Stimulated activated CD4-positive, alpha-beta T cell treated with anti-CD3 and anti-CD28 coated beads, Interleukin-2, amount 100 ng/mL, for 48 hours (primary cell): ENCODE measurements at regions not wholly inside any gene's neighbourhood (a gene's known extent, or its start where the extent isn't known, plus 50 kb on each side); places are given as distances from the start of the nearest gene placed in this dataset.

Experiments used
- DNase-seq, 2 donors: peaks; one replicate each; pipeline ENCODE4 v3.0.0-alpha.2; 2020

GRCh38 chr22:47582067-47582466 is 819.6 kb downstream of the TBC1D22A start:
- DNase-seq: no peak

- no peak for DNase-seq
Observed at GRCh38 chr22:47580121-47580520, 817.7 kb downstream of the TBC1D22A start.

GRCh38 chr22:47576908-47577307 is 814.5 kb downstream of the TBC1D22A start:
- no peak for DNase-seq

- no peak for DNase-seq
Observed at GRCh38 chr22:47575291-47575690, 812.8 kb downstream of the TBC1D22A start.

GRCh38 chr22:47574556-47574955 is 812.1 kb downstream of the TBC1D22A start:
- DNase-seq: no peak

GRCh38 chr22:47573141-47573540 is 810.7 kb downstream of the TBC1D22A start:
- DNase-seq: no peak

GRCh38 chr22:47572443-47572842 is 810.0 kb downstream of the TBC1D22A start:
- DNase-seq: no peak

GRCh38 chr22:47571616-47572015 is 809.2 kb downstream of the TBC1D22A start:
- no peak for DNase-seq

GRCh38 chr22:47570851-47571250 is 808.4 kb downstream of the TBC1D22A start:
- no peak for DNase-seq

GRCh38 chr22:47570300-47570685 is 807.8 kb downstream of the TBC1D22A start:
- DNase-seq: no peak

GRCh38 chr22:47569389-47570299 is 807.2 kb downstream of the TBC1D22A start:
- no peak for DNase-seq

GRCh38 chr22:47568700-47569099 is 806.2 kb downstream of the TBC1D22A start:
- DNase-seq: no peak

GRCh38 chr22:47567126-47568090 is 805.0 kb downstream of the TBC1D22A start:
- DNase-seq: no peak

- no peak for DNase-seq
Observed at GRCh38 chr22:47566491-47566890, 804.0 kb downstream of the TBC1D22A start.

GRCh38 chr22:47565607-47566006 is 803.2 kb downstream of the TBC1D22A start:
- DNase-seq: no peak

GRCh38 chr22:47564651-47565434 is 802.4 kb downstream of the TBC1D22A start:
- no peak for DNase-seq

- no peak for DNase-seq
Observed at GRCh38 chr22:47564158-47564450, 801.7 kb downstream of the TBC1D22A start.

- no peak for DNase-seq
Observed at GRCh38 chr22:47563406-47564157, 801.1 kb downstream of the TBC1D22A start.

GRCh38 chr22:47561766-47562165 is 799.3 kb downstream of the TBC1D22A start:
- no peak for DNase-seq

GRCh38 chr22:47561115-47561675 is 798.7 kb downstream of the TBC1D22A start:
- no peak for DNase-seq

GRCh38 chr22:47558828-47559700 is 796.6 kb downstream of the TBC1D22A start:
- DNase-seq: no peak
